Hepatocyte (in vitro differentiated cells): ENCODE measurements at regions not wholly inside any gene's neighbourhood (a gene's known extent, or its start where the extent isn't known, plus 50 kb on each side); places are given as distances from the start of the nearest gene placed in this dataset.

Experiments used
- EZH2 ChIP-seq: fragments of 200-600 bp; sonication (generic); IDR thresholded peaks from 2 replicates; pipeline ENCODE4 v1.6.1; 2016; ENCODE audit warnings: antibody characterized with exemption, mild to moderate bottlenecking, borderline replicate concordance
- TF ChIP-seq, protein P1 (sequence below): fragments of 200-600 bp; sonication (generic); IDR thresholded peaks from 2 replicates; pipeline ENCODE4 v1.5.1; 2016; ENCODE audit warnings: antibody characterized with exemption, mild to moderate bottlenecking; ENCODE audit not compliant: poor library complexity

DNA sequence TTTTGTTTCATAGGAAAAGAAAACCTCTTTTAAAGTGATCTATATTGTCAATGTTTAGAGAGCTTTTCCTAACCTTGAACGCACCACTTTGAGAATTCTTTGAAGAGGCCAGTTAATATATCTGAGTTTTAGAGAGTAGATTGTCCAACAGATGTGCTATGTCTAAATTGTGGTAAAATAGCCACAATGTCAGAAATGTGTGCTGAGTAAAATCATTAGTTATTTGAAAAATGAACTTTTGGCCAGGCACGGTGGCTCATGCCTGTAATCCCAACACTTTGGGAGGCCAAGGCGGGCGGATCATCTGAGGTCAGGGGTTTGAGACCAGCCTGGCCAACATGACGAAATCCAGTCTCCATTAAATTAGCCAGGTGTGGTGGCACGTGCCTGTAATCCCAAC lies 61.6 kb upstream of the KIAA1217 start:
- TF ChIP-seq EZH2 = no peak
- TF ChIP-seq, protein P1, sequence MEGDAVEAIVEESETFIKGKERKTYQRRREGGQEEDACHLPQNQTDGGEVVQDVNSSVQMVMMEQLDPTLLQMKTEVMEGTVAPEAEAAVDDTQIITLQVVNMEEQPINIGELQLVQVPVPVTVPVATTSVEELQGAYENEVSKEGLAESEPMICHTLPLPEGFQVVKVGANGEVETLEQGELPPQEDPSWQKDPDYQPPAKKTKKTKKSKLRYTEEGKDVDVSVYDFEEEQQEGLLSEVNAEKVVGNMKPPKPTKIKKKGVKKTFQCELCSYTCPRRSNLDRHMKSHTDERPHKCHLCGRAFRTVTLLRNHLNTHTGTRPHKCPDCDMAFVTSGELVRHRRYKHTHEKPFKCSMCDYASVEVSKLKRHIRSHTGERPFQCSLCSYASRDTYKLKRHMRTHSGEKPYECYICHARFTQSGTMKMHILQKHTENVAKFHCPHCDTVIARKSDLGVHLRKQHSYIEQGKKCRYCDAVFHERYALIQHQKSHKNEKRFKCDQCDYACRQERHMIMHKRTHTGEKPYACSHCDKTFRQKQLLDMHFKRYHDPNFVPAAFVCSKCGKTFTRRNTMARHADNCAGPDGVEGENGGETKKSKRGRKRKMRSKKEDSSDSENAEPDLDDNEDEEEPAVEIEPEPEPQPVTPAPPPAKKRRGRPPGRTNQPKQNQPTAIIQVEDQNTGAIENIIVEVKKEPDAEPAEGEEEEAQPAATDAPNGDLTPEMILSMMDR = no peak
